ENCODE measurements at regions not wholly inside any gene's neighbourhood (a gene's known extent, or its start where the extent isn't known, plus 50 kb on each side); places are given as distances from the start of the nearest gene placed in this dataset.

DNA sequence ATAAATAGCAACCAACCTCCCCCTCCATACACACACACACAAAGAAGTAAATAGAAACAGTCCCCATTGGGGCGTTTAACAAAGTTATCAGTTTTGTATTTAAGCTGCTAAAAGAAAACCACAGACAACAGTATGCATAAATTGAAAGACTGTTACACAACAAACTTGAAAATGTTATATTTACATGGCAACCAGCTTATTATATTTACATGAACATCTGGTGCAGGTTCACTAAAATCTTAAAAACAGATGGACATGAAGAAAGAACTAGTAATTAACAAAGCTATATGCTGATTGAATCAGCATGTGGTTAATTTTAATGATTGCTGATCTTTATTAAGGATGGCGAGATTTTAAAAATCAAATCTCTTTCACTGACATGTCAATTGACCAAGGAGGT is 384.7 kb downstream of the LRRIQ3 start:
- Histone ChIP-seq H3K9ac (replicated peaks; ENCODE audit: extremely low read depth, insufficient read depth, low read length) (no peak overlapping the region), H3K4me3 (replicated peaks in 1 of 3; ENCODE audit: insufficient read depth in 1 of 3, low read depth in 1 of 3, low read length in 3 of 3) (no peak overlapping the region), H3K9me3 (replicated peaks; ENCODE audit: control insufficient read depth, insufficient read depth, low read length) (no peaks in the 10 kb centered on the region), H2AFZ (ENCODE audit: low read depth, low read length) (no peak overlapping the region), H3K27me3 (ENCODE audit: control insufficient read depth in 2 of 2, insufficient read depth in 2 of 2, low read length in 2 of 2) (no peaks in the 10 kb centered on the region), H3K79me2 (ENCODE audit: control insufficient read depth, insufficient read depth, low read length) (no peaks in the 10 kb centered on the region), H3K4me2 (ENCODE audit: insufficient read depth, low read length) (no peak overlapping the region), H3K36me3 (ENCODE audit: control insufficient read depth in 2 of 2, extremely low read depth in 1 of 2, insufficient read depth in 2 of 2, low read length in 2 of 2) (no peaks in the 10 kb centered on the region), H4K20me1 (replicated peaks; ENCODE audit: control insufficient read depth, extremely low read depth, insufficient read depth, low read length) (no peaks in the 10 kb centered on the region), H3K27ac (ENCODE audit: insufficient read depth, low read depth, low read length) (no peak overlapping the region), H3K4me1 (ENCODE audit: control insufficient read depth, extremely low read depth, insufficient read depth, low read length) (no peaks in the 10 kb centered on the region), H3K9me1 (replicated peaks; ENCODE audit: control insufficient read depth, extremely low read depth, insufficient read depth, low read length) (no peaks in the 10 kb centered on the region)
- BruUV-seq (replicated peaks) = no TSS peak
- intact Hi-C loops (cut with micrococcal nuclease) = no loop called here
- DNase-seq (ENCODE audit: low read depth, low spot score) (no peak), FAIRE-seq (no peak)
- dilution Hi-C loops (cut with MboI; ENCODE audit: extremely low pct_ligation_motif_present, low sequenced_read_pairs) = no loop called here
- no peak for TF ChIP-seq POLR2AphosphoS5 (IDR thresholded peaks at IDR 0.05; ENCODE audit: insufficient read depth, low read depth, low read length)
- TF ChIP-seq, protein P1, sequence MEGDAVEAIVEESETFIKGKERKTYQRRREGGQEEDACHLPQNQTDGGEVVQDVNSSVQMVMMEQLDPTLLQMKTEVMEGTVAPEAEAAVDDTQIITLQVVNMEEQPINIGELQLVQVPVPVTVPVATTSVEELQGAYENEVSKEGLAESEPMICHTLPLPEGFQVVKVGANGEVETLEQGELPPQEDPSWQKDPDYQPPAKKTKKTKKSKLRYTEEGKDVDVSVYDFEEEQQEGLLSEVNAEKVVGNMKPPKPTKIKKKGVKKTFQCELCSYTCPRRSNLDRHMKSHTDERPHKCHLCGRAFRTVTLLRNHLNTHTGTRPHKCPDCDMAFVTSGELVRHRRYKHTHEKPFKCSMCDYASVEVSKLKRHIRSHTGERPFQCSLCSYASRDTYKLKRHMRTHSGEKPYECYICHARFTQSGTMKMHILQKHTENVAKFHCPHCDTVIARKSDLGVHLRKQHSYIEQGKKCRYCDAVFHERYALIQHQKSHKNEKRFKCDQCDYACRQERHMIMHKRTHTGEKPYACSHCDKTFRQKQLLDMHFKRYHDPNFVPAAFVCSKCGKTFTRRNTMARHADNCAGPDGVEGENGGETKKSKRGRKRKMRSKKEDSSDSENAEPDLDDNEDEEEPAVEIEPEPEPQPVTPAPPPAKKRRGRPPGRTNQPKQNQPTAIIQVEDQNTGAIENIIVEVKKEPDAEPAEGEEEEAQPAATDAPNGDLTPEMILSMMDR (IDR thresholded peaks at IDR 0.05; ENCODE audit: extremely low read depth in 1 of 2, insufficient read depth in 1 of 2, low read depth in 1 of 2, low read length in 2 of 2) = no peak
- no peak for TF ChIP-seq JUN (IDR thresholded peaks at IDR 0.05; ENCODE audit: borderline replicate concordance, insufficient read depth, insufficient read length, low read depth)
- no peak for TF ChIP-seq FOS (IDR thresholded peaks at IDR 0.05; ENCODE audit: borderline replicate concordance, insufficient read depth, low read length)
- TF ChIP-seq GATA2 (IDR thresholded peaks at IDR 0.05; ENCODE audit: insufficient read depth, insufficient read length, low read depth, low read length) = no peak
- ChIA-PET CTCF (no interaction called here), POLR2A (no interaction called here)

DNA sequence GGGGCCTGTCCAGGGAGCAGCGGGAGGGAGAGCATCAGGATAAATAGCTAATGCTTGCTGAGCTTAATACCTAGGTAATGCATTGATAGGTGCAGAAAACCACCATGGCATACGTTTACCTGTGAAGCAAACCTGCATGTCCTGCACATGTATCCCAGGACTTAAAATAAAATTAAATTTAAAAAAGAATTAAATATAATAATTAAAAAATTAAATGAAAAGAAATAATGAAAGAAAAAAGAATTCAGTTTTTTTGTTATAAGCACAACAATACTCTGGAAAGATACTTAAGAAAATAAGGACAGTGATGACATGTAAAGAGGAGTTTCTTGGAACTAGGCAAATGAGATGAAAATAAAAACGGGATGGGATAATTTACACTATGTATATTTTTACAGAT is 386.2 kb downstream of the LRRIQ3 start:
- FAIRE-seq = no peak
- Histone ChIP-seq H3K9me3 (replicated peaks; ENCODE audit: control insufficient read depth, insufficient read depth, low read length) (no peaks in the 10 kb centered on the region), H3K36me3 (ENCODE audit: control insufficient read depth in 2 of 2, extremely low read depth in 1 of 2, insufficient read depth in 2 of 2, low read length in 2 of 2) (no peaks in the 10 kb centered on the region), H3K4me1 (ENCODE audit: control insufficient read depth, extremely low read depth, insufficient read depth, low read length) (no peaks in the 10 kb centered on the region), H2AFZ (ENCODE audit: low read depth, low read length) (no peak overlapping the region), H4K20me1 (replicated peaks; ENCODE audit: control insufficient read depth, extremely low read depth, insufficient read depth, low read length) (no peaks in the 10 kb centered on the region), H3K27me3 (ENCODE audit: control insufficient read depth in 2 of 2, insufficient read depth in 2 of 2, low read length in 2 of 2) (no peaks in the 10 kb centered on the region), H3K9ac (replicated peaks; ENCODE audit: extremely low read depth, insufficient read depth, low read length) (no peak overlapping the region), H3K4me2 (ENCODE audit: insufficient read depth, low read length) (no peak overlapping the region), H3K9me1 (replicated peaks; ENCODE audit: control insufficient read depth, extremely low read depth, insufficient read depth, low read length) (no peaks in the 10 kb centered on the region), H3K79me2 (ENCODE audit: control insufficient read depth, insufficient read depth, low read length) (no peaks in the 10 kb centered on the region), H3K4me3 (replicated peaks in 1 of 3; ENCODE audit: insufficient read depth in 1 of 3, low read depth in 1 of 3, low read length in 3 of 3) (no peak overlapping the region), H3K27ac (ENCODE audit: insufficient read depth, low read depth, low read length) (no peak overlapping the region)
- dilution Hi-C loops (cut with MboI; ENCODE audit: extremely low pct_ligation_motif_present, low sequenced_read_pairs) = no loop called here
- TF ChIP-seq MYC (IDR thresholded peaks at IDR 0.05; ENCODE audit: low read depth, low read length) = no peak
- no peak for TF ChIP-seq POLR2AphosphoS5 (IDR thresholded peaks at IDR 0.05; ENCODE audit: insufficient read depth, low read depth, low read length)
- no peak for TF ChIP-seq GATA2 (IDR thresholded peaks at IDR 0.05; ENCODE audit: insufficient read depth, insufficient read length, low read depth, low read length)
- TF ChIP-seq JUN (IDR thresholded peaks at IDR 0.05; ENCODE audit: borderline replicate concordance, insufficient read depth, insufficient read length, low read depth) = no peak
- TF ChIP-seq POLR2A (IDR thresholded peaks at IDR 0.05; ENCODE audit: low read depth, low read length) = no peak
- TF ChIP-seq, protein P2, sequence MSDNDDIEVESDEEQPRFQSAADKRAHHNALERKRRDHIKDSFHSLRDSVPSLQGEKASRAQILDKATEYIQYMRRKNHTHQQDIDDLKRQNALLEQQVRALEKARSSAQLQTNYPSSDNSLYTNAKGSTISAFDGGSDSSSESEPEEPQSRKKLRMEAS (IDR thresholded peaks at IDR 0.05; ENCODE audit: insufficient read depth, insufficient read length) = no peak
- no peak for TF ChIP-seq EZH2 (IDR thresholded peaks at IDR 0.05; ENCODE audit: borderline replicate concordance, low read depth, low read length, severe bottlenecking)
- TF ChIP-seq, protein P1 (IDR thresholded peaks at IDR 0.05; ENCODE audit: extremely low read depth in 1 of 2, insufficient read depth in 1 of 2, low read depth in 1 of 2, low read length in 2 of 2) = no peak
- no peak for TF ChIP-seq FOS (IDR thresholded peaks at IDR 0.05; ENCODE audit: borderline replicate concordance, insufficient read depth, low read length)
- no peak for DNase-seq (ENCODE audit: low read depth, low spot score)
- POLR2A ChIA-PET = no interaction called here
- intact Hi-C loops (cut with micrococcal nuclease) = no loop called here
- CTCF ChIA-PET = no interaction called here
- BruUV-seq (replicated peaks) = no TSS peak

Data from endothelial cell of umbilical vein (primary cell).